Right ventricle myocardium inferior (tissue), 1 donor: ENCODE measurements at regions not wholly inside any gene's neighbourhood (a gene's known extent, or its start where the extent isn't known, plus 50 kb on each side); places are given as distances from the start of the nearest gene placed in this dataset.

Experiments
- ATAC-seq: fragments of 200-7000 bp; cut with Tn5 transposase; one replicate; pipeline ENCODE4 v1.9.1; 2020; ENCODE audit warnings: mild to moderate bottlenecking, moderate library complexity
- DNase-seq: peaks from one replicate; pipeline ENCODE4 v3.0.0; 2021; ENCODE audit errors: missing footprints
- intact Hi-C: fragments of 100-400 bp; cut with DNase I; formaldehyde crosslinking; loops from one replicate; pipeline ENCODE4 v1.11.0; 2022
- donor health status: DM: no; HTN: yes; CAD: no; lungs with severe emphysema.

DNA sequence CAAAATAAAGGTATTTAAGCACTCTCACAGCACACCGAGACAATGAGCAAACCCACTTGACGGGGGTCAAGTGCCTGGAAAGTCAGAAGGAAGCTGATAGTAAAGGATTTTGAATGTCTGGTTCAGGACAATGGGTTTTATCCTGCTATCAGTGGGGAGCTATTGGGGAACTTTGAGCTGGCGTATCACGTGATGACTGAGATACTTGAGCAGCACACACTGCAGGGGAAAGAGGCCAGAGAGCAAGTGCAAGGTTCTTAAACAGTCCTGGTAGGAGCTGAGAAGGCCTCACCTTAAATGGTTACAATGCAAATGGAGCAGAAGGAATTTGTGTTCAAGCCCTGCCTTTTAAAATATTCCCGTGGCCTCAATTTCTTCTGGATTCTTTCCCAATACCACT is 225.3 kb downstream of the LACC1 start:
- ATAC-seq (no peak), DNase-seq (no peak)
- intact Hi-C loops, result loop anchor here (5.0 kb wide), 1 partner anchor 193 kb away; no protein-coding TSS in a partner anchor

- ATAC-seq (no peak), DNase-seq (no peak)
- intact Hi-C loops, result loop anchor here (5.0 kb wide), 1 partner anchor 194 kb away; no protein-coding TSS in a partner anchor
Observed at GRCh38 chr13:44106266-44107152, 226.8 kb downstream of the LACC1 start.

DNA sequence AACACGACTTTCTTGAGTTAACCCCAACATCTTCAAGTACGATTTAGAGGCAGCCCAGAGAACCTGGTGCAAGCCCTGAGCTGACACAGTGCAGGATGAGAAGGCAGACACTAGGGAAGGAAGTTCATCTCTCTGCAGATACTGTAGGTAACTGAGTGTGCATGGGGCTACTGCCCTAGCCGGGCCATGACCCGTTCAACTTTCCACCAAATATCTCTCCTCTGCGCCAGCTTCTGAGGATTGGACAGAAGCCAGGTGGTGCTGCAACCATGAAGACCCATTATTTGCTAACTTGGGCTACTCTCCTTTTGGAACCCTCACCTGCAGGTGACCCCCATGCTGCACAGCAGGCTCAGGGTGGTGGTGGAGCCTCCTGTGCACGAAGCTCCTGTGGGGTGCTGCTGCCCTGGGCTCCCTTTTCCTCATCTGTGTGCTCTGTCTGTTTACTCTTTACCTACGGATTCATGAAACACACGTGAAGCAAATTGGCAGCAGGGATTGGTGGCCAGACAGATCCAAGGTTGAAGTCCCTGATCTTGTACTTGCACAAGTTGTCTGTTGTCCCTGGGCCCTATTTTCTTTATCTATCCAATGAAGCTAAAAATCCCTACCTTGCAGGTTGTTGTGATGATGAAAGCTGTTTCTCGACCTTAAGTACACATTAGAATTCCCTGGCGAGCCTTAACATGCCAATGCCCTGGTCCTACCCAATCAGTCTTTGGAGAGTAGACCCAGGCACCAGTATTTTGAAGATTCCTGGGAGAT is 227.8 kb downstream of the LACC1 start:
- no peak for ATAC-seq
- intact Hi-C loops, result loop anchor here (1.0 to 5.0 kb wide), 5 partner anchors 55 to 330 kb away; no protein-coding TSS in a partner anchor
- DNase-seq, result no peak

- peak; percentile 69 for DNase-seq
- intact Hi-C loops, result loop anchor here (1.0 to 5.0 kb wide), 5 partner anchors 56 to 329 kb away; no protein-coding TSS in a partner anchor
- peak; percentile 88 for ATAC-seq
Observed at GRCh38 chr13:44108331-44108858, 228.7 kb downstream of the LACC1 start.

DNA sequence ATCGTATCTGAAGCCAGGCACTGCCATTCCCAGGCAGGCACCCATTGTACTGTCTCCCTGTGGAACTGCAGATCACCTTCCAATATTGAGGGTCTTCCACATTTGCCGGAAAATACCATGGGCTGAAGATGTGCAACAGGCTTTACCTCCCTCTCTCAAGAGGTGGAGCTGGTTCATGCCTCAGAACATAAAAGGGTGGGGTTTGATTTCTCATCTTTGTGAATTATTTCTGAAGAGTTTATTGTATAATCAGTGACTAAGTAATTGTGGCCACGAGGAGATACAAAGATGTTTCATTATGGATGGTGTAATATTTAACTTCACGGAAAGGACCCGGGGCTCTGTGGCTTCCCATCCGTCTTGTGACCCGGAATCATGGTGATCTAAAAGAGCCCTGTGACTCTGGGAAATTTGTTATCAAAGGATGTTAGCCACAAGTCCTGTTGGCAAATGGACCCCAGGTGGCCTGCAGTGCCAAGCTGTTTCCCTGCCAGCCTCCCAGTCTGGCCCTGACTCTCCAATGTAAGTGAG is 230.5 kb downstream of the LACC1 start:
- intact Hi-C loops, result no loop called here

GRCh38 chr13:44111701-44112100 is 232.0 kb downstream of the LACC1 start:
- DNase-seq (no peak), ATAC-seq (no peak)
- intact Hi-C loops, result no loop called here

More for the DNA sequence above, 230.5 kb downstream of the LACC1 start:
- ATAC-seq (no peak), DNase-seq (no peak)

GRCh38 chr13:44112700-44113329 is 233.1 kb downstream of the LACC1 start:
- DNase-seq (no peak), ATAC-seq (no peak)
- intact Hi-C loops, result no loop called here

GRCh38 chr13:44116562-44117332 is 237.0 kb downstream of the LACC1 start:
- DNase-seq (no peak), ATAC-seq (peak; percentile 95)
- intact Hi-C loops, result loop anchor here (5.0 kb wide), 2 partner anchors 186 to 209 kb away; no protein-coding TSS in a partner anchor

GRCh38 chr13:44117351-44117750 is 237.6 kb downstream of the LACC1 start:
- intact Hi-C loops, result loop anchor here (5.0 kb wide), 2 partner anchors 185 to 210 kb away; no protein-coding TSS in a partner anchor
- DNase-seq, result no peak
- peak; percentile 33 for ATAC-seq

- DNase-seq (no peak), ATAC-seq (no peak)
- intact Hi-C loops, result loop anchor here (5.0 kb wide), 2 partner anchors 184 to 211 kb away; no protein-coding TSS in a partner anchor
Observed at GRCh38 chr13:44117816-44118215, 238.1 kb downstream of the LACC1 start.

DNA sequence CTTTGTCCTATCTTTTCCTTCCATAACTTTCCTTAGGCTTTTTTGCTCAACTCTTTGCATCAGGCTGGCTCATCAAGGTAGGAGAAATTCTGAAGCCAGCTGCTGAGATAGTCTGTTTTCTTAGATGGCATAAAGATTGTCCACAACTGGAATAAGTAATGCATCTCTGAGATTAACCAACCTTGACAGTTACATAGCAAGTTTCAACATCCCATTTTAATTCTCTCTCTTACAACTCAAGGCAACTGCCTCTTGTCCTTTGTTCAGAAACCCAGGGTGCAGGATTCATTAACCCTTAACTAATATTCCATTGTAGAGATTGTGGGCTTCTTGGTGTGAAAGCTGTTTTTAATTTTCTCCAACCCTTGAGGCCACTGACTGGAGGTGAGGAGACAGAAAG is 239.2 kb downstream of the LACC1 start:
- ATAC-seq (no peak), DNase-seq (no peak)
- intact Hi-C loops, result loop anchor here (5.0 kb wide), 2 partner anchors 183 to 212 kb away; no protein-coding TSS in a partner anchor

DNA sequence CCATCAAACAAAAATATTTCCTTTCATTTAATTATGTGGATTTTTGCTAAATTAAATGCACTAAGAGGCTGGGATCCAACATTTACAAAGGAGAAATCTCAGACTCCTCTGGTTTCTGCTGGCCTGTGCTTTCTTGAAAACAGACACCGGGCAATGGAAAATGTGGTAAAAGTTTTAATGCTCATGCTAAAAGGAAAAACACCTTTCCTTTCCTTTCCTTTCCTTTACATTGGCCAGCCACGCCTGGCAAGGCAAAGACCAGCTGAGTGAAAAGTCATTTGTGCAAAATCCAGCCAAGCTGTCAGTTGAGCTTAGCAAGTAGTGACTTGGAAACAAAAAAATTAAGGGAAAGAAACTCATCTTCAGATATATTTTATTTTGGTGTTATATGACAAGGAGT is 240.3 kb downstream of the LACC1 start:
- ATAC-seq (no peak), DNase-seq (no peak)
- intact Hi-C loops, result no loop called here

- no peak for DNase-seq
- intact Hi-C loops, result no loop called here
- no peak for ATAC-seq
Observed at GRCh38 chr13:44120849-44121755, 241.4 kb downstream of the LACC1 start.

GRCh38 chr13:44124352-44124751 is 244.6 kb downstream of the LACC1 start:
- DNase-seq, result no peak
- intact Hi-C loops, result no loop called here
- ATAC-seq, result no peak

DNA sequence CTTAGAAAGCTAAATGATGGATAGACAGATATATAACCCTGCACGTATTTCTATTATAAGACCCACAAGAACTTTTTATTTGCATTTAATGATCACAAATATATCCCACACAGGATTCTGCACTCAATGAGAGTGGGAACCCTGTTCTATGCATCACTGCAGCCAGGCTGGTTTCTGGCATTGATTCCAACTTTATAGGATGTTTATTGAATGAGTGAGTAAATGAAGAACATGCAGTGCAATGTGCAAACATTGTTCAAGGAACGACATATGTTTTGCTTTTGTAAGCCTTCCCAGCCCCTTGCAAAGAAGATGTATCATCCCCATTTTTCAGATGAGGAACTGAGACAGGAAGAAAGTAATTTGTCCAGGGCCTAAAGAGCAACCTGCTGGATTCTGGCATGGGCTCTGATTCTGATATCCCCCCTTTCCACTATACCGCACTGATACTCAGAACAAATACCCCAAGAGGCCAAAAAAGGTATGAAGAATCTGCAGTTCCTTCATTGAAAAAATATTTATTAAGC is 246.3 kb downstream of the LACC1 start:
- no peak for ATAC-seq
- DNase-seq, result no peak
- intact Hi-C loops, result no loop called here

DNA sequence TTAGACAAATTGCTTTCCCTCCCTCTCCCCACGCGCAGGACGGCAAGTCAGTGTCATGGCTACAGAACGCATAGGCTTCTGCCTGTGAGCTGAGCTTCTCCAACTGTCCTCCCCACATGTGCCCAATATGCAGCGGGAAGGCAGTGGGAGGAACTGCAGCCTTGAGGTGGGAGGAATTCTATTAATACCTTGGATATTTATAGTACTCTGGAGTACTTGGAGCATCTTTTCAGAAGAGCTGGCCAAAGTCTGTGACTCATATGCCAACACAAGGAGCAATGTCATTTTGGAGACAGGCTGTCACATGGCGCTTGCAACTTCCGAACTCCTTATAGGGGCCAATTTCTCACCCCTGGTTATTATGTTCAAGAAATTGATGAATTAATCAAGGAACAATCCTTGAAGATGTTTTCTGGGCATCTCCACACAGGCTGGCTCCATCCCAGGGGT is 245.0 kb upstream of the SERP2 start:
- ATAC-seq (peak; percentile 81), DNase-seq (no peak)
- intact Hi-C loops, result no loop called here
